ENCODE measurements at regions not wholly inside any gene's neighbourhood (a gene's known extent, or its start where the extent isn't known, plus 50 kb on each side); places are given as distances from the start of the nearest gene placed in this dataset.

- H3K4me1 ChIP-seq (replicated peaks in 1 of 2; ENCODE audit: control insufficient read depth in 2 of 2, insufficient read depth in 2 of 2, low read length in 2 of 2), result no peaks in the 10 kb centered on the region
- TF ChIP-seq E4F1 (CRISPR knock-in tag; IDR thresholded peaks at IDR 0.05; ENCODE audit: borderline replicate concordance) (no peak), MYNN (IDR thresholded peaks at IDR 0.05) (no peak), MYNN (CRISPR knock-in tag; IDR thresholded peaks at IDR 0.05) (no peak), ELK1 (CRISPR knock-in tag; IDR thresholded peaks at IDR 0.05) (no peak), SMAD4 (CRISPR knock-in tag; conservative IDR thresholded peaks at IDR 0.05) (no peak)
- TF ChIP-seq, protein P1, sequence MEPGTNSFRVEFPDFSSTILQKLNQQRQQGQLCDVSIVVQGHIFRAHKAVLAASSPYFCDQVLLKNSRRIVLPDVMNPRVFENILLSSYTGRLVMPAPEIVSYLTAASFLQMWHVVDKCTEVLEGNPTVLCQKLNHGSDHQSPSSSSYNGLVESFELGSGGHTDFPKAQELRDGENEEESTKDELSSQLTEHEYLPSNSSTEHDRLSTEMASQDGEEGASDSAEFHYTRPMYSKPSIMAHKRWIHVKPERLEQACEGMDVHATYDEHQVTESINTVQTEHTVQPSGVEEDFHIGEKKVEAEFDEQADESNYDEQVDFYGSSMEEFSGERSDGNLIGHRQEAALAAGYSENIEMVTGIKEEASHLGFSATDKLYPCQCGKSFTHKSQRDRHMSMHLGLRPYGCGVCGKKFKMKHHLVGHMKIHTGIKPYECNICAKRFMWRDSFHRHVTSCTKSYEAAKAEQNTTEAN (CRISPR knock-in tag; IDR thresholded peaks at IDR 0.05), result no peak
- TF ChIP-seq, protein P2, sequence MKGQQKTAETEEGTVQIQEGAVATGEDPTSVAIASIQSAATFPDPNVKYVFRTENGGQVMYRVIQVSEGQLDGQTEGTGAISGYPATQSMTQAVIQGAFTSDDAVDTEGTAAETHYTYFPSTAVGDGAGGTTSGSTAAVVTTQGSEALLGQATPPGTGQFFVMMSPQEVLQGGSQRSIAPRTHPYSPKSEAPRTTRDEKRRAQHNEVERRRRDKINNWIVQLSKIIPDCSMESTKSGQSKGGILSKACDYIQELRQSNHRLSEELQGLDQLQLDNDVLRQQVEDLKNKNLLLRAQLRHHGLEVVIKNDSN (CRISPR knock-in tag; IDR thresholded peaks at IDR 0.05), result no peak
- no peak overlapping the region for H2AFZ ChIP-seq (ENCODE audit: low read depth, low read length)
- no peaks in the 10 kb centered on the region for H3K79me2 ChIP-seq (ENCODE audit: control insufficient read depth, insufficient read depth, low read length)
- in situ Hi-C loops (cut with MboI) (no loop called here), intact Hi-C loops (cut with micrococcal nuclease) (no loop called here)
- no peaks in the 10 kb centered on the region for H3K36me3 ChIP-seq (ENCODE audit: control insufficient read depth, insufficient read depth, low read length)
- H3K27me3 ChIP-seq (ENCODE audit: control insufficient read depth in 2 of 2, insufficient read depth in 2 of 2, low read length in 2 of 2), result no peaks in the 10 kb centered on the region
- DNase-seq (ENCODE audit: extremely low read depth in 1 of 4, low spot score in 3 of 4) (no peak), ATAC-seq (no peak), FAIRE-seq (no peak)
- no peaks in the 10 kb centered on the region for H3K9me1 ChIP-seq (ENCODE audit: control insufficient read depth, insufficient read depth, low read length)
- no peaks in the 10 kb centered on the region for H4K20me1 ChIP-seq (replicated peaks; ENCODE audit: control insufficient read depth, insufficient read depth, low read length)
- ChIA-PET CTCF (ENCODE audit: low intra/inter-chr PET ratio) (no interaction called here), POLR2A (no interaction called here)
- H3K9me3 ChIP-seq (replicated peaks; ENCODE audit: control insufficient read depth, insufficient read depth, low read depth, low read length), result no peaks in the 10 kb centered on the region
- H3K4me3 ChIP-seq, result no peak overlapping the region
- no peak overlapping the region for H3K27ac ChIP-seq (ENCODE audit: extremely low read depth, low read depth, low read length)
- BruUV-seq (replicated peaks), result no TSS peak
- 0% methylated on average over 3 of the region's 3 CpGs for WGBS (ENCODE audit: insufficient coverage, low coverage, missing lambda C conversion rate)
- no peak overlapping the region for H3K4me2 ChIP-seq (ENCODE audit: insufficient read depth, low read length)
- no peak overlapping the region for H3K9ac ChIP-seq (ENCODE audit: insufficient read depth in 1 of 2, low read depth in 2 of 2, low read length in 2 of 2)
These were observed 224.6 kb downstream of the TLE4 start for GRCh38 chr9:79796411-79796810.
